Femur (tissue), 1 donor: ENCODE measurements at regions not wholly inside any gene's neighbourhood (a gene's known extent, or its start where the extent isn't known, plus 50 kb on each side); places are given as distances from the start of the nearest gene placed in this dataset.
"Not testable (repeated sequence)": the region's sequence is repeated elsewhere in the genome, so short reads cannot be mapped to it uniquely, and the experiment has no call there.

Experiments used
- DNase-seq: peaks from one replicate; pipeline ENCODE4 v3.0.0-alpha.2; 2017

DNA sequence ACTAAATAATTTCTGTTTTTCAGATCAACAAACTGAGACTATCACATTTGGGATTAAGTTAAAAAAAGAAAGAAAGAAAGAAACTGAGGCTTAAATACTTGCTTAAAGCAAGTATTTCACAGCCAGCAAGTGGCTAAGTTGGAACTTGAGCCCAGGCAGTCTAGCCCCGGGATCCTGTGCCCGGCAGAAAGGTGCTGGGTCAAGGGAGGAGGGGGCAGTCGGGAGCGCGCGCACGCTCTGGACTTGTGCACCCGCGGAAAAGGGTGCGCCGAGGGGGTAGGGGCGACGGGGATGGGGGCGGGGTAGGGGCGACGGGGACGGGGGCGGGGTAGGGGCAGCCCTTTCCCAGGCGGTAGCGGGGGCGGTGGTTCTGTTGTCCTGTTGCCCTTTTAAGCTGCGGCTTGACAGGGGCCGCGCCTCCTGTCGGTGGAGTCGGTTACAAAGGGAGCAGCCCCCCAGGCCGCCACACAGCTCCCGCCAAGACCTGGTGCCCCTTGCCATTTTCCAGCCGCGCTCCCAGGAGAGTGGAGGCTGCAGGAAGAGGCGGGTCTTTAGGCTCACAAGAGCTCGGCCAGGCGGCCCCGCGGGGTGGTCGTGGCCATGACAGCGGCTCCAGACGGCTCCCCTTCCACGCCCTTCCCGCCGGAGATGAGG lies 60.6 kb downstream of the GOLGA8T start:
- DNase-seq = peak; percentile 12

DNA sequence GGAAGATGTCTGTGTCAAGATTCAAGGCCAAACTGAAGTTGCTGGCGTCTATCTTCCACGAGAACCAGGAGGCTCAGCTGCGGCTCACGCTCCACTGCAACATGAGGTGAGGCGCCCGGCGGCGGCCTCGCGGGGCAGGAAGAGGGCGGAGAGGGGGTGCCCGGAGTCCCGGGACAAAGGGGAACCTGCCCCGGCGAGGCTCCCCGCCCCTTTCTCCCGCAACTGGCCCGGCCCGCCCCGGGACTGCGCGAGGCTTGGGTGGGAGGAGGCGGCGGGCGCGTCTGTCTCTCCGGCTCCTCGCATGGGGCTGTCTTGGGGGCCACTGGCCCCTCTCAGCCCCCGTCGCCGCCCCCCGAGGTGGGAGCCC lies 61.1 kb downstream of the GOLGA8T start:
- peak; percentile 24 for DNase-seq

DNA sequence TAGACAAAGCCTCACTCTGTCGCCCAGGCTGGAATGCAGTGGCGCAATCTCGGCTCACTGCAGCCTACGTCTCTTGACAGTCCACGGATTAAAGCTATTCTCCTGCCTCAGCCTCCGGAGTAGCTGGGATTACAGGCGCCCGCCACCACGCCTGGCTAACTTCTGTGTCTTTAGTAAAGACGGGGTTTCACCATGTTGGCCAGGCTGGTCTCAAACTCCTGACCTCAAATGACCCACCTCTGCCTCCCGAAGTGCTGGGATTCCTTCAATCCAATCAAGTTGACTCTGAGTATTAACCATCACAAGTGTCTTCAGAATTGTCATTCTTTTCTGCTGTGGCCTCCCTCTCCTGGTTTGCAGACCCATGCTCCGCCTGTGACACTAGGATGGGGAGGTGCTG lies 61.9 kb downstream of the GOLGA8T start:
- not testable (repeated sequence) for DNase-seq

- DNase-seq = not testable (repeated sequence)
Observed at GRCh38 chr15:30201517-30201916, 66.7 kb downstream of the GOLGA8T start.

GRCh38 chr15:30213733-30214132 lies 78.9 kb downstream of the GOLGA8T start:
- DNase-seq = not testable (repeated sequence)

DNA sequence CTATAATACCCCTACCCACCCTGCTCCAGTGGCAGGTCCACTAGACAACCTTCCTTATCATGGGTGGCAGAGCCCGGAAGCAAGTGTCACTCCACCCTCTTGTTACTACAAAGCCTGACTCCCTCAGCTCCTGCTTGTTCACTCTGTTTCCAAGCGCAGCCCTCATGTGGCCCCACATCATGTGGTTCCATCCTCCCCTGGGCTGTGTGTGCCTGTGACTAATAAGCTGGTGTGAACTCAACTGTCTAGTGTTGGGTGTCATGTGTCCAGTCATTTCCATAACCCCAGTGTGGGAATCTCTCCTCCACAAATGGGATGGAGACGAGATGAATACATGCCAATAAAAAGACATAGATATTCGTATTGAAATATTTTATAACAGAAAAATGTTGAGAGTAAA lies 87.0 kb downstream of the GOLGA8T start:
- DNase-seq = not testable (repeated sequence)

DNA sequence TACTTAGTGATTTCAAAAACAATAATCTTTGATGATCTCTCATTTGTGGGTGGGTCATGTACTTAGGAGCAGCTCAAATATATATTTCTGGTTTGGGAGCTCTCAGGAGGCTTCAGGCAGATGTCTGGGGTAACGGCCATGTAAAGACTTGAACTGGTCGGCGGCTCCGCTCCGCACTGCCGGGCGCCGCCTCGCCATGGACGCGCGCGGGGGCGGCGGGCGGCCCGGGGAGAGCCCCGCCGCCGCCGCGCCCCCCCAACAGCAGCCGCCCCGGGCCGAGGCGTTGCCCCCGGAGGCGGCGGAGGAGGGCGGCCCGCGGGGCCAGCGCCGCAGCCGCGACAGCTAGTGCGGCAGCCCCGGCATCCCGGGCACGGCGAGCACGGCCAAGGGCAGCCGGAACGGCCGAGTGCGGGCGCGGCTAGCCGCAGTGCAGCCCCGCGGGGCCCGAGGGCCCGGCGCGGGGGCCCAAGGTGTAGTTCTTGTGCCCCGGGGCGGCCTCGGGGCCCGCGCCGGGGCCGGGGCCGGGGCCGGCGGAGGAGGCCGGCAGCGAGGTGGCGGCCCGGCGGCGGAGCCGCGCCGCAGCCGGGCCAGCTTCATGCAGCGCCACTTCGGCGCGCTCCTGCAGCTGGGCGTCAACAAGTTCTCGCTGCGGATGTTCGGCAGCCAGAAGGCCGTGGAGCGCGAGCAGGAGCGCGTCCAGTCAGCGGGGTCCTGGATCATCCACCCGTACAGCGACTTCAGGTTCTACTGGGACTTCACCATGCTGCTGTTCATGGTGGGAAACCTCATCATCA lies 88.1 kb downstream of the GOLGA8T start:
- not testable (repeated sequence) for DNase-seq

DNA sequence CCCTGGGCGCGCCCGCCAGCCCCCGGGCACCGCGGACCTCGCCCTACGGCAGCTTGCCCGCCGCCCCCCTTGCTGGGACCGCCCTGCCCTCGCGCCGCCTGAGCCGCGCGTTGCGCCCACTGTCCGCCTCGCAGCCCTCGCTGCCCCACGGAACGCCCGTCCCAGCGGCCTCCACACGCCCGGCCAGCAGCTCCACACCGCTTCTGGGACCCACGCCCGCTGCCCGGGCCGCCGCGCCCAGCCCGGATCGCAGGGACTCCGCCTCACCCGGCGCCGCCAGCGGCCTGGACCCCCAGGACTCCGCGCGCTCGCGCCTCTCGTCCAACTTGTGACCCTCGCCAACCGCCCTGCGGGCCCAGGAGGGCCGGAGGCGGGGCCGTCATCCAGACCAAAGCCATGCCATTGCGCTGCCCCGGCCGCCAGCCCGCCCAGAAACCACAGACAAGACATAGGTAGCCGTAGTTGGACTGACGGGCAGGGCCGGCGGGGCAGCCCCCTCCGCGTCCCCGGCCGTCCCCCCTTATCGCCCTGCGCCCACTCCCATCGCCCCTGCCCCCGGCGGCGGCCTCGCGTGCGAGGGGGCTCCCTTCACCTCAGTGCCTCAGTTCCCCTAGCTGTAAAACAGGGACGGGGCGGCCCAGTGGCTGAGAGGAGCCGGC lies 90.5 kb downstream of the GOLGA8T start:
- DNase-seq = not testable (repeated sequence)

GRCh38 chr15:30261432-30262141 lies 126.7 kb downstream of the GOLGA8T start:
- DNase-seq = not testable (repeated sequence)

GRCh38 chr15:30262142-30262460 lies 127.2 kb downstream of the GOLGA8T start:
- not testable (repeated sequence) for DNase-seq

DNA sequence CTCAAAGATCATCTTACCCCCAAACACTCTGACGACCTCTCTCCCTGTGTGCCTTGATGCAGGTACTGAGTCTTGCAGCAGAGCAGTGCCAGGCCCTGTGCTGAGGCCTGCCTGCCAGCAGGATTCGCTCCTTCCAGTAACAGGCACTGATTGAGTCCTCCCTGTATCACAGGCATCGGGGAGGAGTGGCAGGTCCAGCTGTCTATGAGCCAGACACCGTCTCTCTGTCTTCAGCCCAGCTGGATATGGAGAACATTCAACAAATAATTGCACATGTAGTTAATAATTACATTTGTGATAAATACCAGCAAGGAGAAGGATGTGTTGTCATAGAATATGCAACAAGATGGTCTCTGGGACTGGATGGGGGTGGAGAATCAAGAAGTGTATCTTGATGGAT lies 129.1 kb downstream of the GOLGA8T start:
- not testable (repeated sequence) for DNase-seq

DNA sequence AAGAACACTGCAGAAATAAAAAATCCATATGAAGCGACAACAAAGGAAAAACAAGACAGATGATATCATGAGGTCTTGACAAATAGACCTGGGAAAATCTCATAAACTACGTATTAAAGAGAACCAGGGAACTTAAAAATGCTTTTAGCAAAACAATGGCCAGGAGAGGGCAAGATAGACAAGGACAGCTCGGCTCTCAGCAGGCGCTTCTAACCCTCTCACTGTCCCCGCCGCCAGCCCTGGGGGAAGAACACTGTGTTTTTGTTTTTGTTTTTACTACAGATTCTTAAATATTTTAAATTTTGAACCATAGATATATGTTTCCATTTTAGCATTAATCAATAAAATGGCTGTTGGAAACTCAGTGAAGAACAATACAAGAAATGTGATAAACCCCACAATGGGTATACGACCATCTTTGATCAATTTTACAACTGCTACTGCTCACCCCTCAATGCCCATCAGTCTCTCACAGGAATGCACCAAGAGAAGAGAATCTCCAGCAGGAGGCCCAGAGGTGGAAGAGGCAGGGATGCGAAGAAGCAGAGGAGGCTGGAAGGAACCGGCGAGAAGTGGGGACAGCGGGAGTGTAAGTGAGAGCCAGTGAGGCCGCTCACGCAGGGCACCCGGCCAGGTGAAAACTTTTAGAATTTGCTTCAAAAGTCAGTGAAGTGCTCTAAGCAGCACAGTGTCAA lies 98.0 kb downstream of the CHRFAM7A start:
- DNase-seq = not testable (repeated sequence)

GRCh38 chr15:30303968-30304367 lies 89.4 kb downstream of the CHRFAM7A start:
- DNase-seq = not testable (repeated sequence)
